IMR-90 (cell line): ENCODE measurements at regions not wholly inside any gene's neighbourhood (a gene's known extent, or its start where the extent isn't known, plus 50 kb on each side); places are given as distances from the start of the nearest gene placed in this dataset.

Source experiments
- ATAC-seq: fragments of 200-7000 bp; cut with Tn5 transposase; 2 replicates; pipeline ENCODE4 v1.9.1; 2020; ENCODE audit warnings: low read depth, mild to moderate bottlenecking, moderate library complexity
- BruUV-seq: library from RNA; stranded (reverse); fragments of 400-500 nt; replicated peaks from 2 replicates; lab custom pipeline; 2021; lab: Mats Ljungman, UMichigan
- CTCF ChIA-PET: fragments of 300-600 bp; formaldehyde crosslinking; extraction: SDS; loops from one replicate; lab custom pipeline; 2021; ENCODE audit warnings: antibody characterized with exemption; lab: Yijun Ruan, JAX
- POLR2A ChIA-PET: fragments of 300-600 bp; sonication (Branson Sonifier 250); formaldehyde crosslinking; loops from one replicate; lab custom pipeline; 2022; ENCODE audit warnings: antibody characterized with exemption; ENCODE audit not compliant: unreplicated experiment; lab: Charles Lee
- DNase-seq: peaks from one replicate; pipeline ENCODE4 v3.0.0; 2013
- H2AFZ ChIP-seq: replicated peaks from 2 replicates; pipeline ENCODE3; 2013; ENCODE audit warnings: low read length, mild to moderate bottlenecking; ENCODE audit not compliant: poor library complexity
- H2AK5ac ChIP-seq: 2 replicates; pipeline ENCODE4 v1.6.1; 2013; ENCODE audit warnings: low read depth, low read length, inconsistent platforms
- H2AK9ac ChIP-seq: replicated peaks from 2 replicates; pipeline ENCODE3; 2013; ENCODE audit warnings: mild to moderate bottlenecking, low read depth, low read length, moderate library complexity; ENCODE audit not compliant: poor library complexity
- H2BK120ac ChIP-seq: 2 replicates; pipeline ENCODE4 v1.6.1; 2013; ENCODE audit warnings: low read depth, low read length, inconsistent platforms
- H2BK15ac ChIP-seq: 3 replicates; pipeline ENCODE4 v1.6.1; 2013; ENCODE audit warnings: low read depth, low read length, inconsistent platforms
- H2BK20ac ChIP-seq: 2 replicates; pipeline ENCODE4 v1.6.1; 2013; ENCODE audit warnings: low read depth, mild to moderate bottlenecking, inconsistent platforms, low read length, moderate library complexity
- H2BK5ac ChIP-seq: 2 replicates; pipeline ENCODE4 v1.6.1; 2013; ENCODE audit warnings: mild to moderate bottlenecking, low read depth, low read length, inconsistent platforms; ENCODE audit not compliant: poor library complexity, severe bottlenecking
- H3K14ac ChIP-seq: replicated peaks from 2 replicates; pipeline ENCODE4 v1.6.1; 2013; ENCODE audit warnings: low read depth, low read length, inconsistent platforms
- H3K18ac ChIP-seq: 2 replicates; pipeline ENCODE4 v1.6.1; 2013; ENCODE audit warnings: low read depth, low read length, control low read depth
- H3K23ac ChIP-seq: 2 replicates; pipeline ENCODE4 v1.6.1; 2013; ENCODE audit warnings: low read depth, low read length, inconsistent platforms
- H3K27ac ChIP-seq: 2 replicates; pipeline ENCODE4 v1.5.1; 2013; ENCODE audit warnings: mild to moderate bottlenecking, control low read depth, low read length; ENCODE audit not compliant: insufficient read depth
- H3K27me3 ChIP-seq: 2 replicates; pipeline ENCODE4 v1.6.1; 2013; ENCODE audit warnings: low read length; ENCODE audit not compliant: control insufficient read depth, insufficient read depth
- H3K36me3 ChIP-seq: 2 replicates; pipeline ENCODE4 v1.6.1; 2013; ENCODE audit warnings: low read length, mixed read lengths; ENCODE audit not compliant: control insufficient read depth, insufficient read depth
- H3K4ac ChIP-seq: 2 replicates; pipeline ENCODE4 v1.6.1; 2013; ENCODE audit warnings: low read depth, low read length, inconsistent platforms
- H3K4me1 ChIP-seq: 2 replicates; pipeline ENCODE4 v1.6.1; 2013; ENCODE audit warnings: low read length, mixed read lengths; ENCODE audit not compliant: control insufficient read depth, insufficient read depth
- H3K4me2 ChIP-seq: 2 replicates; pipeline ENCODE4 v1.6.1; 2013; ENCODE audit warnings: low read depth, mild to moderate bottlenecking, control low read depth, low read length, moderate library complexity
- H3K4me3 ChIP-seq: 2 replicates; pipeline ENCODE4 v1.5.1; 2013; ENCODE audit warnings: low read depth, mild to moderate bottlenecking, control low read depth, low read length, moderate library complexity; ENCODE audit not compliant: insufficient read depth
- H3K56ac ChIP-seq: 2 replicates; pipeline ENCODE4 v1.6.1; 2013; ENCODE audit warnings: low read length, inconsistent platforms; ENCODE audit not compliant: insufficient read depth; ENCODE audit errors: extremely low read depth
- H3K79me1 ChIP-seq, 2 experiments: 2 replicates each; pipeline ENCODE4 v1.6.1; 2013; ENCODE audit warnings: low read length in 2 of 2, inconsistent platforms in 1 of 2, low read depth in 1 of 2
- H3K9ac ChIP-seq: 2 replicates; pipeline ENCODE4 v1.6.1; 2013; ENCODE audit warnings: low read depth, low read length, control low read depth
- H3K9me1 ChIP-seq: 2 replicates; pipeline ENCODE4 v1.6.1; 2013; ENCODE audit warnings: low read length, inconsistent platforms; ENCODE audit not compliant: insufficient read depth
- H3K9me3 ChIP-seq: 2 replicates; pipeline ENCODE4 v1.6.1; 2013; ENCODE audit warnings: low read length; ENCODE audit not compliant: control insufficient read depth, insufficient read depth
- H4K20me1 ChIP-seq: 2 replicates; pipeline ENCODE4 v1.6.1; 2013; ENCODE audit warnings: low read length, inconsistent platforms; ENCODE audit not compliant: insufficient read depth
- H4K5ac ChIP-seq: 2 replicates; pipeline ENCODE4 v1.6.1; 2013; ENCODE audit warnings: mild to moderate bottlenecking, low read depth, low read length, control low read depth
- H4K8ac ChIP-seq, 2 experiments: 2 replicates each; pipeline ENCODE4 v1.6.1; 2013; ENCODE audit warnings: low read depth in 2 of 2, low read length in 2 of 2, control low read depth in 1 of 2, inconsistent platforms in 1 of 2
- H4K91ac ChIP-seq: 2 replicates; pipeline ENCODE4 v1.6.1; 2013; ENCODE audit warnings: low read depth, low read length, inconsistent platforms; ENCODE audit not compliant: insufficient read depth
- CHD1 ChIP-seq: IDR thresholded peaks from 2 replicates; pipeline ENCODE4 v1.6.1; 2012; ENCODE audit warnings: low read depth, low read length, improper control_type of control experiment
- POLR2A ChIP-seq: IDR thresholded peaks from 2 replicates; pipeline ENCODE4 v1.6.1; 2012; ENCODE audit warnings: mild to moderate bottlenecking, low read depth, low read length
- RAD21 ChIP-seq: IDR thresholded peaks from 2 replicates; pipeline ENCODE4 v1.6.1; 2012; ENCODE audit warnings: low read length, improper control_type of control experiment
- WGBS, 2 experiments: methylation state at CpG; one replicate each; pipeline versions ENCODE4 v1.1.5 to v1.1.7; 2013; ENCODE audit warnings: missing lambda C conversion rate in 2 of 2; ENCODE audit not compliant: insufficient read length in 1 of 2; ENCODE audit errors: extremely low coverage in 2 of 2; 5-methylcytosine and 5-hydroxymethylcytosine counted together
- dilution Hi-C: fragments of 300-500 bp; cut with HindIII; formaldehyde crosslinking; loops from one replicate; pipeline ENCODE4 v1.14.3; 2018; ENCODE audit warnings: low sequenced_read_pairs; ENCODE audit not compliant: unreplicated experiment
- in situ Hi-C: fragments of 300-500 bp; cut with MboI; formaldehyde crosslinking; loops from 3 replicates; pipeline ENCODE4 v1.14.3; 2019; ENCODE audit warnings: low sequenced_read_pairs, inconsistent platforms, mixed read lengths
- intact Hi-C: fragments of 100-400 bp; cut with micrococcal nuclease; formaldehyde crosslinking; loops from 2 replicates; pipeline ENCODE4 v1.10.0; 2022

DNA sequence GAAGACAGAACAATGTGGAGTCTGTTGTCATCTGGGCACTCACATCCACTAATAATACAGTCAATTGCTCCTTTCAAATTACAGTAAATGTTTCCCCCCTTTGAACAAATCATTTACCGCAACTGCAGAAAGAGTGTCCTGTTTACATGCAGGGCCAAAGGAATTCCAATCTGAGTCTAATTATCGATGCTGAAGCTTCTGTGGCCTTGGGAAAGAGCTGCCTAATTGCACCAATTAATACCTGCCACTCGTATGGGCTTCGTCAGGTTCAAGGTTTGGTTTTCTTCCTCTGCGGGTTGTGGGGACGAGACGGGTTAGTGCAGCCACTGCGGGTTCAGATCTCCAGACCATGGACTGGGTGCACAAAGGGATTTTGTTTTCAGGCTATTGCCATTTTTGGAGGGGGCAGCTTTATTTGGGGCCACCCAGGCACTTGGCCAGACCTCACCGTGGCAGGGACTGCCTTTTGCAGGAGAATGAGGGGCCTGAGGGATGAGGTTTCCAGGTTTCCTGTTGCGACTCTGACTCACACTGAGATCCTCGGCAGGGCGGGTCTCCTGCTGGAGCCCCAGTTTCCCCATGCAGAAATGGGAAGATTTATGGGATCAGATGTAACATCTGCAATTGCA, 147.6 kb downstream of the MIAT start:
- Histone ChIP-seq H3K4ac (no peak overlapping the region), H4K8ac (no peak overlapping the region), H2AFZ (no peak overlapping the region), H4K5ac (no peak overlapping the region), H4K91ac (no peak overlapping the region), H3K4me2 (no peak overlapping the region), H2BK20ac (no peak overlapping the region), H3K79me1 (no peaks in the 10 kb centered on the region), H3K9me1 (peaks cover 16% of the 10 kb centered on the region), H3K56ac (no peak overlapping the region), H2AK9ac (no peak overlapping the region), H3K4me1 (peaks cover 9% of the 10 kb centered on the region), H3K36me3 (no peaks in the 10 kb centered on the region), H4K20me1 (no peaks in the 10 kb centered on the region), H3K9ac (no peak overlapping the region), H3K18ac (no peak overlapping the region), H3K14ac (peak overlapping the region; percentile 26; the same call in 1 of the 2 replicates), H3K27ac (no peak overlapping the region), H3K9me3 (peaks cover 3% of the 10 kb centered on the region; the same call in 1 of the 2 replicates), H2BK15ac (no peak overlapping the region), H3K23ac (no peak overlapping the region), H3K27me3 (no peaks in the 10 kb centered on the region), H2BK120ac (peak overlapping the region; percentile 13; the same call in 1 of the 2 replicates), H2BK5ac (no peak overlapping the region), H3K4me3 (no peak overlapping the region), H2AK5ac (no peak overlapping the region)
- DNase-seq (peak; percentile 28), ATAC-seq (no peak)
- dilution Hi-C loops (no loop called here), in situ Hi-C loops (no loop called here), intact Hi-C loops (no loop called here)
- TF ChIP-seq RAD21: no peak
- TF ChIP-seq CHD1: no peak
- TF ChIP-seq POLR2A: no peak
- no TSS peak for BruUV-seq
- POLR2A ChIA-PET: no interaction called here
- CTCF ChIA-PET: interaction anchor here (1.0 kb wide), 1 partner anchor 27 kb away, joined by 3 read pairs; no protein-coding TSS in a partner anchor
- 0% methylated on average over 1 of the region's 12 CpGs; no CpG with 5 or more reads in 1 of the 2 experiments for WGBS, 2 experiments
